IPS-18c (cell line): ENCODE measurements at regions not wholly inside any gene's neighbourhood (a gene's known extent, or its start where the extent isn't known, plus 50 kb on each side); places are given as distances from the start of the nearest gene placed in this dataset.
"Not testable (repeated sequence)": the region's sequence is repeated elsewhere in the genome, so short reads cannot be mapped to it uniquely, and the experiment has no call there.

Experiments
- H3K4me3 ChIP-seq: 2 replicates; pipeline ENCODE4 v1.7.0; 2013; ENCODE audit warnings: low read depth, mild to moderate bottlenecking, low read length, moderate library complexity; ENCODE audit not compliant: insufficient read depth
- H3K9me3 ChIP-seq: one replicate; pipeline ENCODE4 v1.6.1; 2013; ENCODE audit warnings: mild to moderate bottlenecking, low read length, moderate library complexity; ENCODE audit not compliant: control insufficient read depth, insufficient read depth

DNA sequence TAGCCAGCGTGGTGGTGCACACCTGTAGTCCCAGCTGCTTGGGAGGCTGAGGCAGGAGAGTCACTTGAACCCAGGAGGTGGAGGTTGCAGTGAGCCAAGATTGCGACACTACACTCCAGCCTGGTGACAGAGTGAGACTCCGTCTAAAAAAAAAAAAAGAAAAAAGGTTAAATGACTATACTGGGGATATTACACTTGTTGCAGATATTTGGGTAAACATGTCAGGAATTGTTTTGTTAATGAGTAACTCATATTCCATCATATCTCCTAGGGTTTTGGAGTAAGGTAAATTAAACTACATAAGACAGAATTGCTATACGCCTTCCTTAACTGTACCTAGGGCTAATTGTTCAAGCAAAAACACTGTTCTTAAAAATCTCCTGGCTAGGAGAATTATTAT, 291.4 kb upstream of the IGFBP7 start:
- H3K4me3 ChIP-seq, result no peak overlapping the region
- H3K9me3 ChIP-seq, result no peaks in the 10 kb centered on the region

- H3K9me3 ChIP-seq, result peaks cover 2% of the 10 kb centered on the region
- H3K4me3 ChIP-seq, result no peak overlapping the region
Observed at GRCh38 chr4:57378766-57379165, 268.6 kb upstream of the IGFBP7 start.

DNA sequence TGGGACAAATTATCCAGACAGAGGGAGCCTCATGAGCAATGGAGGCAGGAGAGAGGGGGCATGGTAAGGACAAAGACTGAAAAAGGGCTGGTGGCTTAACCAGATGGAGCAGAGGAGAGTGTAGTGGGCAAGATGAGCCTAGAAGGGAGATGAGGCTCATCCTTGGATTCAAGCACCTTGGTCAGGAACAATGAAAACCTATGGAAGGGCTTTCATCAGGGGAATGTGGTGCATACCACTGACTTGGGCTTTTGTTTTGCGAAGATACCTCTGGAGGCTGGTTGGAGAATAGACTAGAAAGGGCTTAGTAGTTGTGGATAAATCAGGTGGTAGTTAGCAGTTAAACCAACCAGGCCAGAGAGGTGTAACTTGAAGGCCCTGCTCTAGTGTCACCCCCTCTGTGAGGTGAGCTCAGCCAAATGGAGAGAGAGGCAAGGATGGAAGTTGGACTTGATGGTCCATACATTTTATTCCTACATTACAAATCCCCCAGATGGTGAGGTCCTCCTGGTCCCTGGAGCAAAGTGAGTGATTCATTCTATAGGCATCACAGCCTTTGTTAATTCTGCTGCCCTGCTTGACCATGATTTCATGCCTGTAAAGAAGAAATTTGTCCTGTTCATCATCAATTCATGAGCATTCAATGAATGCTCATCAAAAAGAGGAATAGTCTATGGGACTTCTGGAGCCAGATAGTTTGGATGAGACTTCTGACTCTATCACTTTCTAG, 264.8 kb upstream of the IGFBP7 start:
- no peak overlapping the region for H3K4me3 ChIP-seq
- H3K9me3 ChIP-seq, result no peaks in the 10 kb centered on the region

DNA sequence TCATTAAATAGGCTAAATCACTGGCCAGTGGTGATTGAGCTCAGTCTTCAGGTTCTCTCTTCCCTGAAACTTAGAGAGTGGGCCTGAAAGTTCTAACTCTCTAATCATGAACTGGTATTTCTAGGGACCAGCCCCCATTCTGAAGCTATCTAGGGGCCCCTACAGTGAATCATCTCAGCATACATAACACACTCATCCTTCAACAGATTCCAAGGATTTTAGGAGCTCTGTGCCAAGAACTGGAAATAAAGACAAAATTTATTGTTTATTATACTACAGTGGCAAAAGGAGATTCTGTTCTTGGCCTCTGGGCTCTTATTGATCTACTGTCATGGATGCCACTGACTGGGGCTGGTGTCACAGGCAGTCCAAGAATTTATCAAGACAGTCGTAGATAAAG, 263.8 kb upstream of the IGFBP7 start:
- no peak overlapping the region for H3K4me3 ChIP-seq

DNA sequence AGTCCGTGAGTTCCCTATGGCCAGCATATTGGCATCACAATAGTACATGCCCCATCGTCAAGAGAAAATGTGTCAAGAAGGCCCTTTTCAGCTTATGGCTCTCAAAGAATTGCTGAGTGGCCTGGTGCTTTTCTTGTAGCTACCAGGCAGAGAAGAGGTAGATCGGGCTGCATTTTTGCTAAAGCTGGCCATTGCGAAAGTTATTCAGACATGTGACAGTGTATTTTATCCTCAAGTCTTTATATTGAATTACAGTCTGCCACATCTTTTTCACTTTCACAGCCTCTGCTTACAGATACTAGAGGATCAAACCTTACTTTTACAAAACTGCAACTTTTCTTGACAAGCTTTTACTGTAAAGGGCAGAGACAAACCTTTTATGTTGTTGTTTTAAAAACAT, 261.5 kb upstream of the IGFBP7 start:
- peaks cover under 1% of the 10 kb centered on the region for H3K9me3 ChIP-seq
- no peak overlapping the region for H3K4me3 ChIP-seq

More for the DNA sequence above, 263.8 kb upstream of the IGFBP7 start:
- no peaks in the 10 kb centered on the region for H3K9me3 ChIP-seq

DNA sequence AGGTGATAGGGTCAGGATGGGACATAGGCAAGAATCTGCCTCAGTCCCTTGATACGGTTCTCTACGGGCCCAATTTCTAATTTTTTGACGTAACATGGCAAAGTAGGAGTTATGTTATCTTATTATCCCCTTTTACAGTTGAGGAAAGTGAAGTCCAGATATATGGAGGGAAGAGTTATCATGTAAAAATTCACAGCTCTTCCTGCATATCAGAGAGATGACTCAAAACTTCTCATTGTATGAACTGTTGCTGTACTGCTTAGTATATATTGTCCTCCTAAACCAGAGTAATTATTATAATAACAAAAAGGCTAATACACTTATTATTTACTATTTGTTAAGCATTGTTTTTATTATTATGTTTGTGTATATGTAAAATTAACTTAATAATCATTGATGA, 260.5 kb upstream of the IGFBP7 start:
- no peak overlapping the region for H3K4me3 ChIP-seq
- H3K9me3 ChIP-seq, result peaks cover 3% of the 10 kb centered on the region

DNA sequence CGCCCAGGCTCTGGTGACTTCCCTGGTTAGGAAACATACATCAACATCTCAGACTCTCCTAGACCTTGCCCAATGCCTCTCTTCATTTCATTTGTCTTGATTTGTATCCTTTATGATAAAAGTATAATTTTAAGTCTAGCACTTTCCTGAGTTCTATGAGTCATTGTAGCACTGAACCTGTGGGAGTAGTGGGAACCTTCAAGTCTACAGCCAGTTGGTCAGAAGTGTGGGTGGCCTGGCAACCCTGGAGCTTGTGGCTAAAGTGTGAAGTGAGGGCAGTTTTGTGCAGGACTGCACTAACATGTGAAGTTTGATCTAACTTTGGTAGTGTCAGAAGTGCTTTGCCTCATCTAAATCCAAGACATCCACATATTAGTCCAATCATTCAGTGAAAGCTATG, 259.3 kb upstream of the IGFBP7 start:
- H3K9me3 ChIP-seq, result peaks cover 3% of the 10 kb centered on the region
- no peak overlapping the region for H3K4me3 ChIP-seq

GRCh38 chr4:57364255-57364654, 254.1 kb upstream of the IGFBP7 start:
- peaks cover 3% of the 10 kb centered on the region for H3K9me3 ChIP-seq
- H3K4me3 ChIP-seq, result no peak overlapping the region

GRCh38 chr4:57363346-57363745, 253.2 kb upstream of the IGFBP7 start:
- peaks cover 3% of the 10 kb centered on the region for H3K9me3 ChIP-seq
- H3K4me3 ChIP-seq, result no peak overlapping the region

DNA sequence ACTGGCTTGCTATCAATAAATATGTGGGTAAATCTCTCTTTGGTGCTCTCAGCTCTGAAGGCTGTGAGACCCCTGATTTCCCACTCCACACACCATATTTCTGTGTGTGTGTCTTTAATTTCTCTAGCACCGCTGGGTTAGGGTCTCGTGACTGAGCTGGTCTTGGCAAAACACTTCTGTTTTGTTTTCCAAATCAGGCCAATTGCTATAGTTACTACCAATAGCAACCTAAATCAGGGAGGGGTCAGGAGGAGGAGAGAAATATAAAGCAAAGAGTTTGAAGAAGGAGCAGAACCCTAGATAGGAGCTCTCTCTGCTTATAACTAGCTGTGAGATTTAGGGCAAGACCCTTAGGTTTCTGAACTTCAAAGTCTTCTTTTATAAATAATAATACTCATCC, 250.5 kb upstream of the IGFBP7 start:
- Histone ChIP-seq H3K9me3 (no peaks in the 10 kb centered on the region), H3K4me3 (no peak overlapping the region)

DNA sequence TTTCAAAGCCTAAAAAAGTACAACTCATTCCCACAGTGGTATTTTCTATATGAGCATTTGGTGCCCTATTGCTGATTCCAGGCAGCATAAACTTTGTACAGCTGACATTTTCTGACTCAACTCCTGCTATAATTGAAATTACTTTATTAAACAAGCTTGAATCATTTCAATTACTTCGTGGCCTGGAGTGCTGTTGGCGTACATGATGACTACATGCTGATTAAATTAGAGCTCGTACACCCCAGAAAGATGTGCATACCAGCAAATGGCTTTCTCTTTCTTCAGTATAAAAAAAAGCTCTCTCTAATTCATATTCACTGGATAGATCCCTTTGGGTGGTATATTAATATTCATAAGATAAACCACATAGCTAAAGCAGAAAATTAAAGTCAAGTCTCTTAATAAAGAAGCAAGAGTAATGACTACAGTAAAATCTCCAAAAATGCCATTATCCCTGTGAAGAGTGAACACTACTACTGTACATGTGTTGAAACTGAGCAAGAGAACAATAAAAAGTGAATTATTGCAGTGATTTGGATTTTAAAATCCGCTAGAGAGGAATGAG, 245.0 kb upstream of the IGFBP7 start:
- Histone ChIP-seq H3K4me3 (no peak overlapping the region), H3K9me3 (no peaks in the 10 kb centered on the region)

GRCh38 chr4:57351731-57352130, 241.5 kb upstream of the IGFBP7 start:
- H3K4me3 ChIP-seq, result no peak overlapping the region
- no peaks in the 10 kb centered on the region for H3K9me3 ChIP-seq

DNA sequence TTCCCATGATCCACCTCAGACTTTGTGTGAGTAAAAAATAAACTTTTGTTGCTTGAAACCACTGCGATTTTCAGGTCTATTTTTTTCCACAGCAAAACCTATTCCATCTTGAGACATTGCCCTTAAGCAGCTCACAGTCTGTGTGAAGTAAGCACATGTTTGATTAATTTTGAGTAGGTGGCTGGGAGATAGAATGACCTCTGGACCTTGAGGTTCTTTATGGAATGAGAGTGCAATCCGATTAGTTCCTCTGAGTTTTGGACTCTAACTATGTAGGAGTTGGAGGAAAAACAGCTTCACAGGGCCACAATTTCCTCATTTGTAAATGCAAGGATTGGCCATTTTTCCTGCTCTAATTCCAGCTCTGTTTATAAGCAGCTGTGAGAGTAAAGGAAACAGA, 234.1 kb upstream of the IGFBP7 start:
- H3K4me3 ChIP-seq, result no peak overlapping the region
- no peaks in the 10 kb centered on the region for H3K9me3 ChIP-seq

DNA sequence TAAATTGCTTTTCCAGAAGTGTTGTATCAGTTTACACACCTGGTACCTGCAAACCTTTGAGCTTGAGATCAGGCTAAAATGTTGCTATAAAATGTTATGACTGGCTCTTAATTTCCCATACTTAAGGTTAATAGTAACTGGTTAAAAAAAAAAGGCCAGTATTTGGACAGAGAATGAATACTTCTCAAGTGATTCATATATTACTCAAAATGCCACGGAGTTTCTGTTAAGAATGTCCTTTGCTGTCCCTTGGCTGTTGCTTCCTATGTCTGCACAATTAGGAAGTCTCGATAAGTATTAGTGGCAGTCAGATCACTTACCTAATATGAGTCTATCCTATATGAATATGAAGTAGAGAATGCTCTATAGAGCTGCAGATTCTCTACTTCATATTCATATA, 232.2 kb upstream of the IGFBP7 start:
- no peaks in the 10 kb centered on the region for H3K9me3 ChIP-seq
- H3K4me3 ChIP-seq, result no peak overlapping the region

DNA sequence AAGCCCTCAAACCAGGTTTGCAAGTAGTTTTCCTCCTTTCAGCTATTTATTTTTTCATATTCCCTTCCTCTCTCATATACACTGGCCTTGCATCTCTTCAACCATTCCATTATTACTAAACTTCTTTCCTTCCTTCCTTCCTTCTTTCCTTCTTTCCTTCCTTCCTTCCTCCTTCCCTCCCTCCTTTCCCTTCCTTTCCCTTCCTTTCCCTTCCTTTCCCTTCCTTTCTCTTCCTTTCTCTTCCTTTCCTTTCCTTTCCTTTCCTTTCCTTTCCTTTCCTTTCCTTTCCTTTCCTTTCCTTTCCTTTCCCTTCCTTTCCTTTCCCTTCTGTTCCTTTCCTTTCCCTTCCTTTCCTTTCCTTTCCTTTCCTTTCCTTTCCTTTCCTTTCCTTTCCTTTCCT, 228.7 kb upstream of the IGFBP7 start:
- not testable (repeated sequence) for H3K9me3 ChIP-seq, H3K4me3 ChIP-seq

DNA sequence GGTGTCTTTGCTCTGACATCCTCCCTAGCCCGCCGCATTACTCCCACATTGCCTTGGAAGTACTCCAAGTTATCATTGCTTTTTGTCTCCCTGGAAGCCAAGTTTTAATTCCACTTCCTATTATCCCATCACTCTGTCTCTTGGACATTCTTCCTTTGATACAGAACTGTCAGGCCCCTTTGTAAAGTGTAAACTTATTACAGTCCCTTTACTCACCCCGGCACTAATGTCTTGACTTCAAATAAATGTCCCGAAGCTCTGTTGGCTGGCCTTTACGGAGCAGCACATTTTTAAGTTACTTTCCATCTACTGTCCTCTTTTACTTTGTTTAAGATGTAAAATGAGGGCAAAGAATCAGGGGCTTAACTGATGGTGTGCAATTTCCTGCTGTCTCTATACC, 223.5 kb upstream of the IGFBP7 start:
- Histone ChIP-seq H3K4me3 (no peak overlapping the region), H3K9me3 (no peaks in the 10 kb centered on the region)

DNA sequence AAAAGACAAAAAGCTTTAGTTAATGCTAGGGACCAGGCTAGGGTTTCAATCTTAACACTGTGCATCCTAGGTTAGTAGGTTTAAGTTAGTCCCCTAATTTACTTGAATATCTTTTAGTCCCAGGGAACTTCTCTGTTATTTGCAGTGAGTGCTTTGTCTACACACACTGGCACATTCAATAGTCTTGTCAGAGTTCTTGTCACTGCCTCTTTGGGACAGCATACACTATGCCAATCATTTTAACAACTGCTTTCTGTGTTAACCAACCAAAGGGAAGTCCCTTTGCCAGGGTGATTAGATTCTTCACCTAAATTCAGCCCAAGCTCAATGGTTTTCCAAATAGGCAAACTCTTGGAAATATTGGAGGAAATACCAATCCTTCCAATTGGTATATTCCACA, 221.8 kb upstream of the IGFBP7 start:
- Histone ChIP-seq H3K4me3 (no peak overlapping the region), H3K9me3 (no peaks in the 10 kb centered on the region)

- H3K9me3 ChIP-seq, result no peaks in the 10 kb centered on the region
- H3K4me3 ChIP-seq, result no peak overlapping the region
Observed at GRCh38 chr4:57329279-57329678, 219.1 kb upstream of the IGFBP7 start.
